ENCODE measurements at regions not wholly inside any gene's neighbourhood (a gene's known extent, or its start where the extent isn't known, plus 50 kb on each side); places are given as distances from the start of the nearest gene placed in this dataset.

- no peak for TF ChIP-seq POLR2AphosphoS5 (IDR thresholded peaks at IDR 0.05; ENCODE audit: low read depth, low read length)
- TF ChIP-seq FOXP2 (optimal IDR thresholded peaks at IDR 0.05; ENCODE audit: borderline replicate concordance, extremely low read depth, extremely low read length, insufficient read depth): no peak
- TF ChIP-seq REST (IDR thresholded peaks at IDR 0.05; ENCODE audit: insufficient read depth in 1 of 2, low read depth in 2 of 2, low read length in 2 of 2): no peak
- TF ChIP-seq SIN3A (IDR thresholded peaks at IDR 0.05; ENCODE audit: borderline replicate concordance, insufficient read depth, low read length): no peak
- TF ChIP-seq TAF1 (IDR thresholded peaks at IDR 0.05; ENCODE audit: borderline replicate concordance, insufficient read depth, low read length): no peak
Observed at GRCh38 chr10:128680116-128680515, 553.9 kb upstream of the MKI67 start.

GRCh38 chr10:128684215-128684614 is 558.0 kb upstream of the MKI67 start:
- no peak for TF ChIP-seq POLR2AphosphoS5 (IDR thresholded peaks at IDR 0.05; ENCODE audit: low read depth, low read length)

GRCh38 chr10:128686630-128687278 is 560.5 kb upstream of the MKI67 start:
- TF ChIP-seq POLR2AphosphoS5 (IDR thresholded peaks at IDR 0.05; ENCODE audit: low read depth, low read length) (no peak), FOXP2 (optimal IDR thresholded peaks at IDR 0.05; ENCODE audit: borderline replicate concordance, extremely low read depth, extremely low read length, insufficient read depth) (no peak), SIN3A (IDR thresholded peaks at IDR 0.05; ENCODE audit: borderline replicate concordance, insufficient read depth, low read length) (no peak), REST (IDR thresholded peaks at IDR 0.05; ENCODE audit: insufficient read depth in 1 of 2, low read depth in 2 of 2, low read length in 2 of 2) (no peak), TAF1 (IDR thresholded peaks at IDR 0.05; ENCODE audit: borderline replicate concordance, insufficient read depth, low read length) (no peak)

GRCh38 chr10:128687408-128687807 is 561.2 kb upstream of the MKI67 start:
- no peak for TF ChIP-seq FOXP2 (optimal IDR thresholded peaks at IDR 0.05; ENCODE audit: borderline replicate concordance, extremely low read depth, extremely low read length, insufficient read depth)
- no peak for TF ChIP-seq REST (IDR thresholded peaks at IDR 0.05; ENCODE audit: insufficient read depth in 1 of 2, low read depth in 2 of 2, low read length in 2 of 2)
- TF ChIP-seq SIN3A (IDR thresholded peaks at IDR 0.05; ENCODE audit: borderline replicate concordance, insufficient read depth, low read length): no peak
- no peak for TF ChIP-seq TAF1 (IDR thresholded peaks at IDR 0.05; ENCODE audit: borderline replicate concordance, insufficient read depth, low read length)
- TF ChIP-seq POLR2AphosphoS5 (IDR thresholded peaks at IDR 0.05; ENCODE audit: low read depth, low read length): no peak

- TF ChIP-seq REST (IDR thresholded peaks at IDR 0.05; ENCODE audit: insufficient read depth in 1 of 2, low read depth in 2 of 2, low read length in 2 of 2) (no peak), FOXP2 (optimal IDR thresholded peaks at IDR 0.05; ENCODE audit: borderline replicate concordance, extremely low read depth, extremely low read length, insufficient read depth) (no peak), SIN3A (IDR thresholded peaks at IDR 0.05; ENCODE audit: borderline replicate concordance, insufficient read depth, low read length) (no peak), TAF1 (IDR thresholded peaks at IDR 0.05; ENCODE audit: borderline replicate concordance, insufficient read depth, low read length) (no peak), POLR2AphosphoS5 (IDR thresholded peaks at IDR 0.05; ENCODE audit: low read depth, low read length) (no peak)
Observed at GRCh38 chr10:128687927-128688549, 561.8 kb upstream of the MKI67 start.

Measured in PFSK-1 (cell line).